GM18508 (cell line): ENCODE measurements at regions not wholly inside any gene's neighbourhood (a gene's known extent, or its start where the extent isn't known, plus 50 kb on each side); places are given as distances from the start of the nearest gene placed in this dataset.
"Not testable (repeated sequence)": the region's sequence is repeated elsewhere in the genome, so short reads cannot be mapped to it uniquely, and the experiment has no call there.

Experiments
- ATAC-seq: cut with Tn5 transposase; IDR thresholded peaks from one replicate; pipeline ENCODE4 v1.9.1; 2021; ENCODE audit warnings: moderate number of reproducible peaks; ENCODE audit not compliant: insufficient read depth, unreplicated experiment

DNA sequence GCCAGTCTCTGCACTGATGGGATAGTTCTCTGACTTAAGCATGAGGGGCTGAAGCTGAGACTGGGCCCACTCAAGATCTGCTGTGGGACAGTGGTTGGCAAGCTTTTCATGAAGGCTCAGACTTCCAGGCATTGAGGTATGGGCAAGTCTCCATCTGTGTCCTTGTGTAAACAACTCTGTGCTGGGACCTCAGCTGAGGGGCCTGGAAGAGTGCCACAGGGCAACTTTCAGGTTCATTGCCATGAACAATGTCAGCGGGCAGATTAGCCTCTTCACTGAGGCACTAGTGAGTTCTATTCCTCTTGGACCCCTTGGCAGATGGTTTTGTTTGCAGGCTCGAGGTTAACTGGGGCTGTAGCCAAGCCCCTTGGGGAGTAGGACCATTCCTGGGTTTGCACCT lies 127.1 kb downstream of the MRPS30 start:
- ATAC-seq, result no peak

DNA sequence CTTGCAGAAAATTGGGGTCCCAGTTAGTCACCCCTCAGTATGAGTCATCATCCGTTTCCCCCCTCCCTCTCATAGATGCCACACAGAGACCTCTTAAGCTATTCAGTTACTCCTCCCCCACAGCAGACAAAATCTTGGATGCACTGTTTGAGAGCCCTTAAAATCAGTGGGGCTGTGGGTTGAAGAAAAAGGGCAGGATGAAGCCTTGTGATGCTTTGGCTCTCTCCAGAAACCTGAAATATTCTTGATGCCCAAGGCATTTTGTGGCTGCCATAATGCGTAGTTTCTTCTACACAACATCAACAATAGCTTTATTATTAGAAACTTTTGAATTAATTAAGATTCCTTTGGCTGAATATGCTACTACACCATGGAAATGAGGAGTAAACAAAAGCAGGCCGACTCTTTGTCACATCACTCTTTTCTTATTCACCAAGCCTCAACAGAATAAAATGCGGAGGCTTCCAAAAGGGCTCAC lies 133.8 kb downstream of the MRPS30 start:
- no peak for ATAC-seq

DNA sequence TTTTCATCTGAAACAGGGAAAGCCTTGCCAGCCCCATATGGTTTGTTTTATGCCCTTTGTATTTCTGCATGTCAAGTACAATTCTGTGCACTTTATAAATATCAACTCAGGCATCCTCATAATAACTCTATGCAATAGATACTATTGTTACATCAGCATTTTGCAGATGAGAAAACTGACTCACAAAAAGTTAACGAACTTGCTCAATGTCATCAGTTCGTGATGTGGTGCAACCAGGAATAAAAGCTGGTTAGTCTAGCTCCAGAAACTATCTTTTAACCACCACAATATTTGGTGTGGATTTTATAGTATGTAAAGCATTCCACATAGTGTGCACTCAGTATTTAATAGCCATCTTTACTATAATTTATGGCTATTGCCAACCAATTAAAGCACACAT lies 134.9 kb downstream of the MRPS30 start:
- no peak for ATAC-seq

DNA sequence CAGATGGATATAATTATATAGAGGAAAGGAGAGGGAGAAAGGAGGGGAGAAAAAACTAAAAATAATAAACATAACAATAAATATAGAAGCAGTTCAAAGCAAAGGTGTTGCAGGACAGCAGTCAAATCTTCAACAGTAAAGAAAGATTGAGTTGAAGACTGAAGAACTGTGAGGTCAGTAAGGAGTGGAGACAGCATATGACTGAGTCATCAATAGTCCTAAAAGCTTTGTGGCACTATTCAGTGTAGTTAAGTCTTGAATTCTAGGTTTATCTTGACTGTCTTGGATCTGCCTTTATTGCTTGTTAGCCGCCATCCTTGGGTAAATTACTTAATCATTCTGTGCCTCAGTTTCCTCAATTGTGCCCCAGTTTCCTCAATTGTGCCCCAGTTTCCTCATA lies 137.0 kb downstream of the MRPS30 start:
- no peak for ATAC-seq

DNA sequence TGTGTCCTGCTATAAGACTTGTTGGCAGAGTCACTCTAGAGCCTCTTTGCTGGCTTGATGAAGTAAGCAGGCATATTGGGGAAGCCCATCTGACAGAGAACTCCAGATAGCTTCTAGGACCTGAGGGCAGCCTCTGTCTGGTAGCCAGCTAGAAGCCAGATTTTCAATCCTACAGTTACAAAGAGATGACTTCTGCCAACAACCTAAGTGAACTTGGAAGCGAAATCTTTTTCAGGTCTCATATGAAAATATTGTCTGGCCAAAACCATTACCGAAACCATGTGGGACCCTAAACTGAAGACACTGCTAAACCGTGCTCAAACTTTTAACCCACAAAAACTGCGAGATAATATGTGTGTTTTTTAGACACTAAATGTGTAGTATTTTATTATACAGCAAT lies 140.9 kb downstream of the MRPS30 start:
- no peak for ATAC-seq

DNA sequence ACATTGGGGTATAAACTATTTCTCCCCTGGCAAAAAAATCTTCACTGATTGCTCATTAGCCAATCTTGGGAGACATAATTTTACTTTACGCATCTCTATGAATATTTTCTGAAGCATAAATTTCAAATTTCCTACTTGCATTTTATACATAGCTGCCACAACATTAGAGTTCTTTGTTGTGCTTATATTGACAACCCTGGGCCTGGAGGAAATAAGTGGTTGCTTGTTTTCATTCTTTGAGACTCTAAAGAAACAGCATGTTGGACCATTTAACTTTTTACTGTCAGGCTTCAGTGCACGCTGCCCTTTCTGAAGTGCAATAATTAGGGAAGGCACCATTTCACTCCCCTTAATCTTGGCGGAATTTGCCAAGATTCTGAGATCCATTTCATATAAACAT lies 142.6 kb downstream of the MRPS30 start:
- ATAC-seq, result no peak

DNA sequence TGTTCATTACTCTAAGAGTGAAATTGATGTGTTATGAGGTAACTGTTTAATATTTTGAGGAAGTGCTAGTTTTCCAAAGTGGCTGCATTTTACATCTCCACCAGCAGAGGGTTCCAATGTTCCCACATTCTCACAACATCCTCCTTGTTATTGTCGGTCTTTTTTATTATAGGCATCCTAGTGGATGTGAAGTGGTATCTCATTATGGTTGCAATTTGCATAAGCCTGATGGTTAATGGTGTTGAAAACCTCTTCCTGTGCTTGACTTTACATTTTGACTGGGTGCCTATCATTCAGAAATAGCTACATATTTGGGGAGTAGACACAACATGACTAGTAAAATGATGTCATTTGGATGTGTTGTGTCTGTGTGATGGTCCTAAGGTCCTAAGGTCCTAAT lies 143.6 kb downstream of the MRPS30 start:
- ATAC-seq, result peak; percentile 78

DNA sequence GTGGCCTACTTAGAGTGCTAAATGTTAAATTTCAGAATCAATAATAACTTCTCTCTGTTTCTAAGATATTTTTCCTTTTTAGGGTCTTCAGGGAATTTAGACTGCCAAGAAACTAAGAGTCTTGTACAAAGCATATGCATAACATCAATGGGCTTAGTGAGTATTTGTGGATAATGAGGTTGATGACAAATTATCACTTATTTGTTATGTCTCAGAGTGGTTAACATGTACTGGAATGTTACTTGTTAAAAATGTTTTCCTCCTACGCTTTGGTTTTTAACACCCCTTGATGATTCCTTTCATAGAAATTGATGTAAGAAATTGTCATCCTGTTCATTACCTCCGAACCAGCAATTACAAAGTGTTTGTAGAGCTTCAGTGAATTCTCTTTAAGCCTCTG lies 144.3 kb downstream of the MRPS30 start:
- no peak for ATAC-seq

DNA sequence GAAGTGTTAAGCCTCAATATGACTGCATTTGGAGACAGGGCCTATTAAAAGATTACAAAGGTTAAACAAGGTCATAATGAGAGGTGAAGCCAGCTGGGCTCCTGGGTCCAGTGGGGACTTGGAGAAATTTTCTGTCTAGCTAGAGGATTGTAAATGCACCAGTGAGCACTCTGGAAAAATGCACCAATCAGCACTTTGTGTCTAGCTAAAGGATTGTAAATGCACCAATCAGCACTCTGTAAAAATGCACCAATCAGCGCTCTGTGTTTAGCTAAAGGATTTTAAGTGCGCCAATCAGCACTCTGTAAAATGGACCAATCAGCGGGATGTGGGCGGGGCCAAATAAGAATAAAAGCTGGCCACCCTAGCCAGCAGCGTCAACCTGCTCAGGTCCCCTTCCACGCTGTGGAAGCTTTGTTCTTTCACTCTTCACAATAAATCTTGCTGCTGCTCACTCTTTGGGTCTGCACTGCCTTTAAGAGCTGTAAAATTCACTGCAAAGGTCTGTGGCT lies 150.3 kb downstream of the MRPS30 start:
- ATAC-seq, result not testable (repeated sequence)

DNA sequence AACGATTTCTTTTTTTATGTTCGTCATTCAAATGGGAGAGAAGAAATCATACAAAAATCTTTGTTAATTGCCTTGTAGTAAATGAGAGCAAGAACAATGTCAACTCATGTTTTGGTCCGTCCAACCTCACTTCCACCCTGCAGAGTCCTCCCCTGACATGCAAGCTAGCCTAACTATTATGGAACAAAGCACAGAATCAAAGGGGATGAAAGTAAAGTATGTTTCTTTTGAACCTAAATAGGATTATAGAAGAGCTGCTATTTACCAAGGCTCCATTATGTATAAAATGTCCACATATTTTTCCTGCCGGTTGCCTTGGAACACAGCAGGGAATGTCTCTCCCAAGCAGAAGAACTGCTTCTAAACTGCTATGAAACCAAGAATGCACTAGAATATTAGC lies 161.1 kb downstream of the MRPS30 start:
- no peak for ATAC-seq

DNA sequence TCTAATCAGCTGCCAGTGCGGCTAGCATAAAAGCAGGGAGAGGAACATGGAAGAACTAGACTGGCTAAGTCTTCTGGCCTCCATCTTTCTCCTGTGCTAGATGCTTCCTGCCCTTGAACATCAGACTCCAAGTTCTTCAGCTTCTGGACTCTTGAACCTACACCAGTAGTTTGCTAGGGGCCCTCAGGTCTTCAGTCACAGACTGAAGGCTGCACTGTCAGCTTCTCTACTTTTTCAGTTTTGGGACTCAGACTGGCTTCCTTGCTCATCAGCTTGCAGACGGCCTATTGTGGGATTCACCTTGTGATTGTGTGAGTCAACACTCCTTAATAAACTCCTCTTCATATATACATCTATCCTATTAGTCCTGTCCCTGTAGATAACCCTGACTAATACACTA lies 162.2 kb downstream of the MRPS30 start:
- not testable (repeated sequence) for ATAC-seq

DNA sequence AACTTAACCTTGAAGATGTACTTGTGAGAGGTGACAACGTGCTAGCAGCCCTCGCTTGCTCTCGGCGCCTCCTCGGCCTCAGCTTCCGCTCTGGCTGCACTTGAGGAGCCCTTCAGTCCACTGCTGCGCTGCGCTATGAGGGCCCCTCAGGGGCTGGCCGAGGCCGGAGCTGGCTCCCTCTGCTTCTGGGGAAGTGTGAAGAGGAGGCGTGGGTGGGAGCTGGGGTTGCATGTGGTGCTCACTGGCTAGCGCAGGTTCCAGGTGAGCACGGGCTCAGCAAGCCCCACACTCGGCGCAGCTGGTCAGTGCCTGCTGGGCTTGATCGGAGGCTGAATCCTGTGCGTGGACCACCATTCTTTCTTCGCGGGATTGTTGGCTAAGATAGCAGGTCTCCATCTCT lies 166.1 kb downstream of the MRPS30 start:
- no peak for ATAC-seq

DNA sequence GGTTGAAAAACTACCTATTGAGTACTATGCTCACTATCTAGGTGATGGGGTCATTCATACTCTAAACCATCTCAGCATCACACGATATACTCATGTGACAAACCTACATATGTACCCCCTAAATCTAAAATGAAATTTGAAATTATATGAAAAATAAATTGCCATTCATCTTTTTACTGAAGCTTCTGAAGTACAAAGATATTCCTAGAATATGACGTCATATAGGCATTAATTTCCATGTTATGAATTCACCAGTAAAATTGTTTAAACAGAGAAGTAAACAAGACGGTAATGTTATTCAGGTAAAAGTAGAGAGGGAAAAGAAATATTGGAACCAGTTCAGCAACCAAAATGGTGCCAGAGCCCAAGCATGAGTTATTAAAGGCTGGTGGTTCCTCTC lies 173.0 kb downstream of the MRPS30 start:
- no peak for ATAC-seq

DNA sequence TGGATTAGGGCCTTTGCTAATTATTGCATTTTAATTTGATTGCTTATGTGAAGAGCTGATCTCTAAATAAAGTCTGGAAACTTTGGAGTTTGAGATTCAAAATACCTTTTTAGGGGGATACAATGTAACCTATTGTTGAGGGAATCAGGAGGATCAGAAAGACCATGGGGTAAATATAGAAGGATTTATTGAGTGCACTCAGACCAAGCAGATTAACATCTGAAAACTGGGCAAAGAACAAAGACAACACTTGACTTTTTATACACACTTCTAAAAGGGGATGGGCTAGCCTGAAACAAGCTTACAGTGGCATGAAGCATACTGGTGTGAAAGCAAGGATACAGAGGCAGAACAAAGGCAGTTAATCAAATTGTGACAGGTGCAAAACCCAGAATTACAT lies 174.3 kb downstream of the MRPS30 start:
- ATAC-seq, result no peak

DNA sequence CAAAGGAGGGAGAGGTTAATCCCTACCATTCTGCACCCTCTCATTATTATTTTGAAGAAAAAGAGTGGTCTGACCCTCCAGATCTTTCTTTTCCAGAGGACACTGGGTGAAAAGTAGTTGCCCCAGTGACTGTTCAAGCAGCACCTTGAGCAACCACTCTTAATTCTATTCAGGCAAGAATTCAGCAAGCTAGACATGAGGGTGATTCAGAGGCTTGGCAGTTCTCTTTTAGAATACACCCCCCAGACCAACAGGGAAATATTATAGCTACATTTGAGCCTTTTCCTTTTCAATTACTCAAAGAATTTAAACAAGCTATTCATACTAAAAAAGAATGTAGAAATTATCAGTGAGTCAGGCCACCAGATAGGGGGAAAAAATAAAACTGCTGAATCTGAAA lies 178.3 kb downstream of the MRPS30 start:
- ATAC-seq, result no peak

DNA sequence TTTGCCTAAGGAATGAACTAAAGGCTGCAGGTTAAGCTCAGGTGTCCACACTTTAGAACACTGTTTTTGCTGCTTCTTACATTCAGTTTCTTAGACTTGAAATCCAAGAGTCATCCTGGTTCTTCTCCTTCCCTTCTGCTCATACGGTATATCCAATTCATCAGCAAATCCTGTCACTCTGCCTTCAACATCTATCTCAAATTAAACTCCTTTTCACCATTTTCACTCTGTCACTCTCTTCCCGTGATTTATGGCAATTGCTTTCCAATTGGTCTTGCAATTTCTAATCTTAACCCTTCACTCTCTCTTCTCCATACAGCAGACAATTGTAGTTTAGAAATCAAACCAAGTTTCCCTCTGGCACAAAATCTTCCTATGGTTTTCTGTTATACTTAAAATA lies 182.9 kb downstream of the MRPS30 start:
- no peak for ATAC-seq

DNA sequence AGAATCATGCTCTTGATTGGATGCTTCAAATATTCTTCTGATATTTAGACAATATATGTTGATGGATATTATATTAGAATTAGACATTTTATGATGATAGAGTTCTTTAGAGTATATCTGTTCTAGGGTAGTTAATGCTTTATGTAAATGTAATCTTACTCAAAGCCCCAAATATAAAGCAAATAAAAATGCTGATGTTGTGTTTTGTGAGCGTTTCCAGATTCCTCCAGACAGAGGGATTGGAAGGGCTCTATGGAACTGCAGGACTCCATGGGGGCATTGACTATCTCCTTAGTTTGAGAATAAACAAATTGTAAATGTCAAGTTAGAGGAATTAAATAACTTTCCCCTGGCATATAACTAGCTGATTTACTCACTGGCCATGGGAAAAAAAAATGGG lies 184.5 kb downstream of the MRPS30 start:
- no peak for ATAC-seq

DNA sequence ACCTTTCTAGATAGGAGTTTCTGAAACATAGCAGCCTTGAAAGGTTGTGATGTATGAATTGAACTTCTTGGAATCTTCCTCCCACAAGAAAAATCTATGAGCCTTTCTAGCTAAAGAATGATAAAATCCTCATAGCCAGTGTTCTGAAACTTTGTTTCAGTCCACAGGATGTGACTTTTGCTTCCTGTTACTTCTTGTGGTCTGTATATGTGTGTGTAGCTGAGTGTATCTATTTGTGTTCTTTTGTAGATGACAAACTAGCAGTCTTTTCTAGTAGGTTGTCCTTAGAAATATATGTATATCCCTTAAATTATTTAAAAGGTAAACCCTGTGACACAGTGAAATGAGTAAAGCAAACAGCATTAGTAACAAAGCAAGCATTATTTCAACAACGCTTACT lies 188.8 kb downstream of the MRPS30 start:
- no peak for ATAC-seq

DNA sequence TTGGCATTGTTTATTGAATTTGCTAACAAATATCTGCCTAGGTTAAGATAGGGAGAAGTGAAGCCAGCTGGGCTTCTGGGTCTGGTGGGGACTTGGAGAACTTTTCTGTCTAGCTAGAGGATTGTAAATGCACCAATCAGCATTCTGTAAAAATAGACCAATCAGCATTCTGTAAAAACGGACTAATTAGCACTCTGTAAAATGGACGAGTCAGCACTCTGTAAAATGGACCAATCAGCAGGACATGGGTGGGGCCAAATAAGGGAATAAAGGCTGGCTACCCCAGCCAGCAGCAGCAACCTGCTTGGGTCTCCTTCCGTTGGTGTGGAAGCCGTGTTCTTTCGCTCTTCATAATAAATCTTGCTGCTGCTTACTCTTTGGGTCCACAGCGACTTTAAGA lies 198.4 kb downstream of the MRPS30 start:
- not testable (repeated sequence) for ATAC-seq

DNA sequence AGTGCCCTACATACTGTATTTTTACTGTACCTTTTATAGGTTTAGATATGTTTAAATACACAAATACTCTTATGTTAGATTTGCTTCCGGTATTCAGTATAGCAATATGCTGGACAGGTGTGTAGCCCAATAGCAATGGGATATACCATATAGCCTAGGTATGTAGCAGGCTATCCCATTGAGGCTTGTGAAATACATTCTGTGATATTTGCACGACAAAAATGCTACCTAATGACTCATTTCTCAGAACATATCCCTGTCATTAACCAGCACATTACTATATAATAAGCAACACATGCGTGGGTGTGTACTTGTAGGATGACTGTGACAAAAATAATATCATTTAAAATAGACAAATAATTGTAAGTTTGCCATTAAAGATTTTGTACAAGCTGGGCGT lies 208.8 kb downstream of the MRPS30 start:
- ATAC-seq, result no peak

DNA sequence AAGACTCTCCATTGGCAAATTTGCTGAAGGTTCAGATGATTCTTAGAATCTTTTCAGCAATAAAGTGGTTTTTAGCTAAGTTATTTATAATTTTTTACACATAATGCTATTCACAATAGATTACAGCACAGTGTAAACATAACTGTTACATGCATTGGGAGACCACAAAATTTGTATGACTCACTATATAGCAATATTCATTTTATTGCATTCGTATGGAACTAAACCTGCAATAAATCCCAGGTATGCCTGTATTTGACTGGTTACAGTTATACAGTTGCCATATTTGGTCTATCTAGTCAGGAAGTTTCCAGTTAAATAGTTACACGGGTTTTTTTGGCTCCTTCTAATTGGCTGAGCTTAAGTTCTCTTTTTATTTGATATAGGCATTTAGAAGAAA lies 220.8 kb downstream of the MRPS30 start:
- no peak for ATAC-seq

DNA sequence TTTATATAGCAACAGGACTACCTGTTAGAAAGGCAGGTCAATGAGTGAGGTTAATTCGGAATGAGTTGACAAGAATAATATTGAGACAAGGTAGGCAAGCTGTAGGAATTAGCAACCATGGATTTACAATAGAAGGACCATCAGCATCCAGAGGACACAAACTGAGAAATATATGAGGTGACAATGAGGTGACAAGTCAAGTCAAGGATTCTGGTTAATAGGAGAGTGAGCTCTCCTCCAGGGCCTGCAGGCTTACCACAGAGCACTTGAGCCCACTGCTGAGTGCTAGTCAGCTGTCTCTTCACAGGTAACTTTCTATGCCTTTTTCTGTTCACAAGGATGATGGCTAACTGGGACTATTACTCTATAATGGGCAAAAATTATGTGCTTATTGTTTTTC lies 227.2 kb downstream of the MRPS30 start:
- no peak for ATAC-seq

DNA sequence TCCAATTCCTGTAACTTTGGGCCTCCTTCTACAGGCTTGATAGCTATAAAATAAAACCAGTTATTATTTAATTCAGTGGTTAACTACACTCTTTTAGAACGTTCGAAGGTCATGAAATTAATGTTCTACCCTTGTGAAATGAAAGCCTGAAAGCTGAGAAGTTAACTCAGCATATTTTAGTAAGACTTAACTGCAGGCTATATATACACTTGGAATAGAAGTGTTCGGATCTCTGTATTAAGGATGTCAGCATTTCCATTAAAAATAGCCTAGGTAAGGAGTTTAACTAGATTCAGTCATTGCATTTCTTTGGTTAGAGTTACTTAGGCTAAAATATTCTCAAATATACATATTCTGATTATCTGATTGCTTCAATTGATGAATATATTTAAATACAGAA lies 229.2 kb downstream of the MRPS30 start:
- no peak for ATAC-seq
